OCI-LY3 (cell line): ENCODE measurements at regions not wholly inside any gene's neighbourhood (a gene's known extent, or its start where the extent isn't known, plus 50 kb on each side); places are given as distances from the start of the nearest gene placed in this dataset.

Experiments used
- H2AFZ ChIP-seq: fragments of 200-600, 300-600 bp; shearing (Covaris generic); 2 replicates; pipeline ENCODE4 v1.6.0; 2014; ENCODE audit warnings: antibody characterized with exemption, low read depth, low read length
- H3K27ac ChIP-seq: fragments of 200-600, 300-600 bp; sonication (generic); 2 replicates; pipeline ENCODE4 v1.5.1; 2014; ENCODE audit warnings: mild to moderate bottlenecking, low read length, moderate library complexity, mixed read lengths
- H3K27me3 ChIP-seq: fragments of 200-600, 300-600 bp; sonication (generic); 2 replicates; pipeline ENCODE4 v1.6.1; 2014; ENCODE audit warnings: low read depth, low read length, mixed read lengths
- H3K36me3 ChIP-seq: fragments of 200-600, 300-600 bp; sonication (generic); replicated peaks from 2 replicates; pipeline ENCODE3; 2014; ENCODE audit warnings: low read depth, low read length, mixed read lengths
- H3K4me1 ChIP-seq: fragments of 300-600, 200-600 bp; sonication (generic); 2 replicates; pipeline ENCODE4 v1.6.1; 2014; ENCODE audit warnings: low read length, mixed read lengths
- H3K4me2 ChIP-seq: fragments of 200-600, 300-600 bp; sonication (generic); 2 replicates; pipeline ENCODE4 v1.6.1; 2014; ENCODE audit warnings: low read length, mixed read lengths
- H3K4me3 ChIP-seq: fragments of 300-600, 200-600 bp; sonication (generic); 2 replicates; pipeline ENCODE4 v1.5.1; 2014; ENCODE audit warnings: antibody characterized with exemption, mild to moderate bottlenecking, low read length, moderate library complexity
- H3K79me2 ChIP-seq: fragments of 300-600, 200-600 bp; shearing (Covaris generic); 2 replicates; pipeline ENCODE4 v1.6.1; 2014; ENCODE audit warnings: mild to moderate bottlenecking, low read length, mixed read lengths
- H3K9ac ChIP-seq: fragments of 300-600, 200-600 bp; shearing (Covaris generic); 2 replicates; pipeline ENCODE4 v1.6.0; 2014; ENCODE audit warnings: mild to moderate bottlenecking, low read length, moderate library complexity
- H3K9me3 ChIP-seq: fragments of 200-600, 300-600 bp; shearing (Covaris generic); 2 replicates; pipeline ENCODE4 v1.6.1; 2014; ENCODE audit warnings: low read length, mixed read lengths; ENCODE audit not compliant: insufficient read depth
- H4K20me1 ChIP-seq: fragments of 200-600, 300-600 bp; sonication (generic); 2 replicates; pipeline ENCODE4 v1.6.1; 2016; ENCODE audit warnings: low read length, mixed read lengths; ENCODE audit not compliant: insufficient read depth
- EZH2phosphoT487 ChIP-seq: fragments of 200-600 bp; shearing (Covaris generic); IDR thresholded peaks from 2 replicates; pipeline ENCODE4 v1.6.1; 2018; ENCODE audit warnings: antibody characterized with exemption, mixed run types, low read depth
- TF ChIP-seq, protein P1 (sequence below): fragments of 200-600, 300-600 bp; sonication (generic); IDR thresholded peaks from 2 replicates; pipeline ENCODE4 v1.5.1; 2014; ENCODE audit warnings: antibody characterized with exemption, low read length, low read depth

DNA sequence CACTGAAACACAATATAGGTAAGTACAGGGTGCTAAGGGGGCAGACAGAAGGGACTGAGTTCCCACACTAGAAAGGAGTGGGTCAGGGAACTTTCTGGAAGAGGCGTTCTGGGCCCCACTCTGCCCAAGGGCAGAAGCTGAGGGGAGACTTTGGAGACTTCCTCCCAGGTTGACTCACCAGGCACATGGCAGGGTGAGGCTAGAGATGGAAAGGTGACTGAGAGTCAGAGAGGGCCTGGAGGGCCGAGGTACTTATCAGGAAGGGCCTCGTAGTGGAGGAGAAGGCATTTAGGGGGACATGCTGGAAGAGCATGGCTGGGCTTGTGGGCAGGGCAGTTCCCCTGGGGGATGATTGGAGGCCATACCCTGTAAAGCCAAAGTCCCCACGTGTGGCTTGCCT lies 159.9 kb upstream of the JUN start:
- no peak overlapping the region for H3K27ac ChIP-seq

DNA sequence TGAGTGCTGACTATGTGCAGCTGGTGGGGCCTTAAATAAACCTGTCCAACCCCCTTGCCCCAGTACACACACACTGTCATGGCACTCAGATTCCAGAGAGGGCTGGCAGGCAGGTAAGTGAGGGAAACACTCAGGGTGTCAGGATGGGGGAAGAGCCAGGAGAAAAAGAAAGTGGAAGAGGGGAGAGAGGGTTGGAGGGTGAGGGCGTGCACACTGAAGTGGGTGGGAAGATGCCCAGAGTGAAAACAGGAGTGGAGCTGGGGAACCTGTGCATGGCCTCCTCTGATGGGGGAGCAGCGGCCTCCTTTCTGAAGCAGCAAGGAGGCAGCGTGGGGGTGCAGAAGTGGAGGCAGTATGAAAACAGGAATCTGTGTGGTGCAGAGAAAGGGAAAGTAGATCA lies 160.6 kb upstream of the JUN start:
- Histone ChIP-seq H3K4me3 (no peak overlapping the region), H3K4me1 (peaks cover 8% of the 10 kb centered on the region), H2AFZ (no peak overlapping the region), H3K9me3 (no peaks in the 10 kb centered on the region), H4K20me1 (no peaks in the 10 kb centered on the region), H3K27ac (no peak overlapping the region), H3K9ac (no peak overlapping the region), H3K27me3 (no peaks in the 10 kb centered on the region), H3K79me2 (no peaks in the 10 kb centered on the region), H3K4me2 (no peak overlapping the region), H3K36me3 (no peaks in the 10 kb centered on the region)
- TF ChIP-seq, protein P1, sequence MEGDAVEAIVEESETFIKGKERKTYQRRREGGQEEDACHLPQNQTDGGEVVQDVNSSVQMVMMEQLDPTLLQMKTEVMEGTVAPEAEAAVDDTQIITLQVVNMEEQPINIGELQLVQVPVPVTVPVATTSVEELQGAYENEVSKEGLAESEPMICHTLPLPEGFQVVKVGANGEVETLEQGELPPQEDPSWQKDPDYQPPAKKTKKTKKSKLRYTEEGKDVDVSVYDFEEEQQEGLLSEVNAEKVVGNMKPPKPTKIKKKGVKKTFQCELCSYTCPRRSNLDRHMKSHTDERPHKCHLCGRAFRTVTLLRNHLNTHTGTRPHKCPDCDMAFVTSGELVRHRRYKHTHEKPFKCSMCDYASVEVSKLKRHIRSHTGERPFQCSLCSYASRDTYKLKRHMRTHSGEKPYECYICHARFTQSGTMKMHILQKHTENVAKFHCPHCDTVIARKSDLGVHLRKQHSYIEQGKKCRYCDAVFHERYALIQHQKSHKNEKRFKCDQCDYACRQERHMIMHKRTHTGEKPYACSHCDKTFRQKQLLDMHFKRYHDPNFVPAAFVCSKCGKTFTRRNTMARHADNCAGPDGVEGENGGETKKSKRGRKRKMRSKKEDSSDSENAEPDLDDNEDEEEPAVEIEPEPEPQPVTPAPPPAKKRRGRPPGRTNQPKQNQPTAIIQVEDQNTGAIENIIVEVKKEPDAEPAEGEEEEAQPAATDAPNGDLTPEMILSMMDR, result no peak
- TF ChIP-seq EZH2phosphoT487, result no peak

More for the DNA sequence above, 159.9 kb upstream of the JUN start:
- Histone ChIP-seq H3K36me3 (no peaks in the 10 kb centered on the region), H3K4me2 (no peak overlapping the region), H2AFZ (no peak overlapping the region), H3K4me3 (no peak overlapping the region), H4K20me1 (no peaks in the 10 kb centered on the region), H3K27me3 (no peaks in the 10 kb centered on the region), H3K9ac (no peak overlapping the region), H3K9me3 (no peaks in the 10 kb centered on the region), H3K4me1 (peaks cover 7% of the 10 kb centered on the region), H3K79me2 (no peaks in the 10 kb centered on the region)
- no peak for TF ChIP-seq EZH2phosphoT487
- TF ChIP-seq, protein P1, result no peak

DNA sequence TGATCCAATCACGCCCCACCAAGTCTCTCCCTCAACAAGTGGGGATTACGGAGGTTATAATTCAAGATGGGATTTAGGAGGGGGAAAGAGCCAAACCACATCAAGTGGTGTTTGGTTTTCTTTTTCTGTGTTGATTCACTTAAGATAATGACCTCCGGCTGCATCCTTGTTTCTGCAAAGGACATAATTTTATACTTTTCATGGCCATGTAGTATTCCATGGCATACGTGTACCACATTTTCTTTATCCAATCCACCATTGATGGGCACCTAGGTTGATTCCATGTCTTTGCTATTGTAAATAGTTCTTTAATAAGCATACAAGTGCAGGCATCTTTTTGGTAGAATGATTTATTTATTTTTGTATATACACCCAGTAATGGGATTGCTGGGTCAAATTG lies 162.5 kb upstream of the JUN start:
- no peak overlapping the region for H3K4me3 ChIP-seq
- H3K79me2 ChIP-seq, result no peaks in the 10 kb centered on the region
- peaks cover 8% of the 10 kb centered on the region for H3K4me1 ChIP-seq
- no peak overlapping the region for H3K4me2 ChIP-seq
- H3K9ac ChIP-seq, result no peak overlapping the region
- H4K20me1 ChIP-seq, result no peaks in the 10 kb centered on the region
- H3K9me3 ChIP-seq, result no peaks in the 10 kb centered on the region
- no peaks in the 10 kb centered on the region for H3K27me3 ChIP-seq
- no peaks in the 10 kb centered on the region for H3K36me3 ChIP-seq
- H3K27ac ChIP-seq, result no peak overlapping the region
- no peak overlapping the region for H2AFZ ChIP-seq
- TF ChIP-seq, protein P1, result no peak
- no peak for TF ChIP-seq EZH2phosphoT487

DNA sequence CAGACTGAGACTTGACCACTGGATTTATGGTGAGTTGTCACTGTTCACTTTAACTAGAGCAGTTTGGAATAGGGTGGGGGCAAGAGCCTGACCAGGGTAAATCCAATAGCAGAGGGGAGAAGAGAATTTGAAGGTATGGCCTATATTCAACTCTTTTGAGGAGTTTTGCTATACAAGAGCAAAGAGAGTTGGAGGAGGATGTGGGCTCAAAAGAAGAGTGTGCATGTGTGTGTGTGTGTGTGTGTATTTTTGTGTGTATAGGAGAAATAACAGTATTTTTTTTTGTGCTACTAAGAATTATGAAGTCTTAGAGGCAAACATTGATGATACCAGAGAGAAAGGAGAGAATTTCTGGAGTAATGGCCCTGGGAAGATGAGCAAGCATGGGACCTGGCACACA lies 164.8 kb upstream of the JUN start:
- no peaks in the 10 kb centered on the region for H3K79me2 ChIP-seq

More for the DNA sequence above, 164.8 kb upstream of the JUN start:
- H3K4me2 ChIP-seq, result no peak overlapping the region
- no peak overlapping the region for H2AFZ ChIP-seq
- no peaks in the 10 kb centered on the region for H3K9me3 ChIP-seq
- H3K36me3 ChIP-seq, result no peaks in the 10 kb centered on the region
- TF ChIP-seq, protein P1, result no peak
- no peak for TF ChIP-seq EZH2phosphoT487
- no peaks in the 10 kb centered on the region for H4K20me1 ChIP-seq
- no peak overlapping the region for H3K27ac ChIP-seq
- H3K4me1 ChIP-seq, result peaks cover 16% of the 10 kb centered on the region
- no peak overlapping the region for H3K9ac ChIP-seq
- H3K27me3 ChIP-seq, result no peaks in the 10 kb centered on the region
- no peak overlapping the region for H3K4me3 ChIP-seq
